GM18511 (cell line): ENCODE measurements at regions not wholly inside any gene's neighbourhood (a gene's known extent, or its start where the extent isn't known, plus 50 kb on each side); places are given as distances from the start of the nearest gene placed in this dataset.

Experiments
- ATAC-seq: cut with Tn5 transposase; IDR thresholded peaks from one replicate; pipeline ENCODE4 v1.9.1; 2021; ENCODE audit warnings: mild to moderate bottlenecking, moderate library complexity; ENCODE audit not compliant: unreplicated experiment

DNA sequence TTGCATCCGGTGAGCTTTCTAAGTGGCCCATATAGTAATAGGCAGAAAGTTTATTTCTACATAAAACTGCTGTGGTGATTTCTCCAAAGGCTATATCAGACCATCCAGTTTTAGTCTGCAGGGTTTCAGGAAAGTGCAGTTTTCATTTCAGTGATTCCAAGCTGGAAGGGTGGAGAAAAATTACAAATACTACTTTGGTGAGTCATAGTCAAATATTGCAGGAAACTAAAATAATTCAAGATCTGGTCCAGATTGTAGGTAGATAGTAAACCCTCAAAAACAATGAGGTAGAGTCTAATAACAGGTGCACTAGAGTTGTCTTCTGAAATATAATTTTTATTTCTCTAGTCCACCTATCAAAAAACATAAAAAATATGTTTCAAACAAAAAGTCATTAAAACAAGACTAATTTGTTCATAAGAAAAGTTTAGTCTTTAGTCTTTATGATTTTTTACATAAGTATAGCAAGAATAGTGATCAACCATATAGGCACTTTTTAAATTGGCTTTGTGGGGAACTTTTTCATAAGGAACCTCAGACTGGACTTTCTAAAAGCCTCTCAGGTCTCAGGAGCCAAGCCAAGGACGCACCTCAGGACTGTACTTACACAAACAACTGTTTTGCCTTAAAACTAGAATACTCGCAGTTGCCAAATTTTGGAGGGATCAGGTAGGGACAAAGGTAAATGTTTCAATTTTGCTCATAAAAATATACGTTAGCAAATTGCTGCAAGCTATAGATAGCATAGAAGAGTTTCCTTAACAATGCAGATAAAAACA is 101.8 kb upstream of the TLR3 start:
- ATAC-seq, result no peak

DNA sequence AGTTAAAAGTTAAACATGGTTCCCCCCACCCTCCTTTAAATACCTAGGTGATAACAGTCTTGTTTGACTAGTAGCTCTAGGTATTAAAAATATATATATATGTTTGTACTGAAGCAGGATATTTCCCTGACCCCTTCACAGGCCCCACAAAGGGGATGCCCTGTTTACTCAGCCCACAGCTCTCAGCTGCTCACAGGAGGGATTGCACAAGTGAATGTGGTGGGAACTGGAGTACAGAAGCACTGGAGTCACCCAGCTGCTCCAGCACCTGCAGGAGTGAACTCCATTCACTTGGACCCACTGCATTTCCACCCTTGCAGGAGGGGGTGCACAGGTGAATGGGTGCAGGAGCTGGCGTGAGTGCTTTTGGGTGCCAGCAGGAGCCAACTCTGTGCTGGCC is 99.3 kb upstream of the TLR3 start:
- ATAC-seq, result no peak

DNA sequence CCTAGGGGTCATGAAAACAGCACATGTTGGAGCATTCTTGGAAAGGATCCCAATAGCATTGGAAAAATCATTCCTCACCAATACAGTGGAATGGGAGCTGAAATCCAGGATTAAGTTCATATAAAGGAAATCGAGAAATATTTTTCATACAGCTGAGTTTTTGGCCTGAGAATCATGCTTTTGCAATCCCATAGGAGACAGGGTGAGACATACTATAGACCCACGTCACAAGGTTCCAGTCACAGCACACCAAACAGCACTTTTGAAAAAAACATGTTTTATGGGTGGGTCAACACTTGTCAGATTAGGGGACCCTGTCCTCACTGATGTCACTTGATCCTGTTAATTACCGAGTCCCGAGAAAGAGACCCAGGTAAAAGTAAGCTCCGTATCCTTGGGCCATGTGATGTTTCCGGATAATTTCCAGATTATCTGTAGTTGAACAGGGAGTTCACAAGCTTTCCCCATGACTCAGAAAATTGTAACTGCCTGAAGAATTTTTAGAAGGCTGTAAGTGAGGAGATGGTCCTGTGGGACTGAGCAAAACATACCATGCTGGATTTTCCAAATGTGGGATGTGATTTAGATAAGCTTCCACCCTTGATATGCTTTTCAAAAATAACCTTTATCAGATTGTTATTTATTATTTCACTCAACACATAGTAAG is 80.9 kb upstream of the TLR3 start:
- no peak for ATAC-seq

DNA sequence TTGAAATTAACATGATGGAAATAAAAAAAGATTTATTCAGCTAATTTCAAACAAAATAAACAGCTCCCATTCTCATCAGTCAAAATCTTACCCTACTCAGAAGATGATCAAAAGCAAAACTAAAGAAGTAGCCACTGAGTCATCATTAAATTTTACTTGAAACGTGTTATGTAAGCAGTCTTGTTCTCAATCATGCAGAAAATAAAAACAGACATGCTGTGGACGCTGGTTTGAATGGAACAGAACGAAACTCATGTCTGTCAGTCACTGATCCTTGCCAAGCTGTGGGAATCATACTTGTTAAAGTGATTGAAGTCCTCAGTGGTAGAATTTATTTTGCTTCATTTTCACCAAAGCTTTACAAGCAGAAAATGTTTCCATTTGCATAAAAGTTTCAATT is 77.2 kb upstream of the TLR3 start:
- no peak for ATAC-seq

DNA sequence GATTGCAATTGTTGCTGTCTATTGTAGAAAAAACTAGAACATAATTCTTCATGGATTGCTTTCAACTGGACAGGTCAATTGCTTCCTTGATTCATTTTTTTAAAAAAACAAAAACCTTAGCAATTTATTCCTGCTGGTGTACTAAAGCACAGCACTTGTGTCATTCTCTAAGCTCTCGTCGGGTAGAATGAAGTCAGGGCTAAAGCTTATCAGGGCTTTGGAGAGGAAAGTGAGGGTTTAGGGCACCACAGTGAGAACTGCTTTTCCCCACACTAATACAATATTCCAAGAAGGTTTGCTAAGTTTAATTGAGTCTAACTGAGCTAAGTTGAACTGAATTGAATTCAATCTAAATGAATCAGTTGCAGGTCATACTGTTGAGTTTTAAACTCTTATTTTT is 76.4 kb upstream of the TLR3 start:
- no peak for ATAC-seq

DNA sequence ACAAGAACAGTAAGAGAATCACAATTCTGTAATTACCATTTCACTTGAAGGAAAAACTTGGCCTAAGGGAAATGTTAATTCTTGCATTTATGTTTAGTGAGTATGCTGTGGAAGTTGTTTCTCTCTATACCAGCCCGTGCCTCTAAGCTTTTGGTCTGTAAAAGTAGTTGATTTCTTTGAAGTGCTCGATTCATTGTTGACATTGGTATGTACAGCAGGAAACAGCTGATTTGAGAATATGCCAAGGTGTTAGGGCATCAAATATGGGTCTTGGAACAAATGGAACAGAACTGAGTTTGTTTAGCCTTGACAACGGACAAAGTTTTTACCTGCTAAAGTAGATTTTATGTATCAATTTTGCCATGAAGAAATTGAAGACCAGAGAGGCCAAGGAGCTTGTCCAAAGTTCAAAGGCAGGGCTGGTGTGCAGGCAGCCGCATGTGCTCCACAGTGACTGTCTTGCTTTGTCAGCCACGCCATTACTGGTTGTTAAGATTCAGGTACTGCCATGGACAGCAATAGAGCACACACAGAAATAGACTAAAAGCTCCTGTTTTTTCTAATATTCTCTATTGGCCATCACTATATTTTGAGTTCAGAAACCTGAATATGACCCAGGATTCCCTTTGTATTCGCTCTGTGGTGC is 75.5 kb upstream of the TLR3 start:
- ATAC-seq, result no peak

DNA sequence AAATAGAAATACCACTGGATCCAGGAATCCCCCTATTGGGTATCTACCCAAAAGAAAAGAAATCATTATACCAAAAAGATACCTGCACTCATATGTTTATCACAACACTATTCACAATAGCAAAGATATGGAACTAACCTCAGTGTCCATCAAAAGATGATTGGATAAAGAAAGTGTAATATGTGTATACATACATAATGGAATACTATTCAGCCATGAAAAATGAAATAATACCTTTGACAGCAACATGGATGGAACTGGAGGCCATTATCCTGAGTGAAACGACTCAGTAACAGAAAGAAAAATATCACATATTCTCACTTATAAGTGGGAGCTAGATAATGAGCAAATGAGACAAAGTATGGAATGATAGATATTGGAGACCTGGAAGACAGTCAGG is 74.2 kb upstream of the TLR3 start:
- no peak for ATAC-seq

DNA sequence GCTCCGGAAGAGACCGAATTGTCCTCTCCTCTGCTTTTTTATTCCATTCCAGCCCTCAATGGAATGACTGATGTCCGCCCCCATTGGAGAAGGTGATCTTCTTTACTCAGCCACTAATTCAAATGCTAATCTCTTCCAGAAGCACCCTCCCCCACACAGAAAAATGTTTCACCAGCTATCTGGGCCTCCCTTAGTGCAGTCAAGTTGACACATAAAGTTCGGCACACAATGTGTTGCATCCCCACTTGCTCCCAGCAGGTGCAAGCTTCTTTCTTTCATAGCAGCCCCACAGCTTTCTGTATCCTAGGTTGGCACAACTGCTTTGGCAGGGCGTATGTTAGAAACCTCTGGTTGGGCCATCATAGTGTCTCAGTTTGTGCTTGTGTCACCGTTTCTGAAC is 73.3 kb upstream of the TLR3 start:
- ATAC-seq, result no peak

DNA sequence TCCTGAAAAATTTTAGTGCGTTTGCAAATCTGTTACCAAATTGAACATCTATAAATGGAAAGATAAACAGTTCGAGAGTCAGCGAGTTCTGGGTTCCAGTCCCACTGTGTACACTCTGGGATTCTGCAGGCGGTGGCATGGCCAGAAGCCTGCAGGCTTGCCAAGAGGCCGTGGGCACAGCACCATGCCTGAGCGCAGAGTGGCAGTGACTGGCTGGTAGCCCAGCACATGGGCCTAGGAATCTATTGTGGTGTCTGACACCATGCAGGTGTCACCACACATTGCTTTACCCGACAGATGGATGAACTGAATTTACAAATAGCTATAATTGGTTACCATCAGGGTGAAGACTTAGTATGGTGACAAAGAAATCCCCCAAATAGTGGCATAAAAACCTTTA is 71.7 kb upstream of the TLR3 start:
- no peak for ATAC-seq

DNA sequence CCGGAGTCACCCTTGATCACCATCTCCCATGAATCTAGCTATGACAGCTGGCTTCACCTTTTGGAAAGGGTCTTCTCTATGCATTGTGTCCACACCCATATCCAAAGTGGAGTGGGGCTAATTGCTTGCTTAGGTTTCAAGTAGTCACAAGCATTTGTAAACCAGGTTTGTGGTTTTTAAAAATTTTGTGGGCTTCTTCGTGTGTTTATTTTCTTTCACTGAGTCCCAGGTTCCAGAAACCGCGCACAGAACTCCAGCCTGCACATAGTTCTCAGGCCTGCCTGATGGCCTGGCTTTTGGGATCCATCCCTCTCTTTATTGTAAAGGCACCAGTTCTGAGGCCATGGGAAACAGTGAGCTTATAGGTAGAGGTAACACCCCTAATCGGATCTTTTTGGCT is 70.2 kb upstream of the TLR3 start:
- ATAC-seq, result no peak

DNA sequence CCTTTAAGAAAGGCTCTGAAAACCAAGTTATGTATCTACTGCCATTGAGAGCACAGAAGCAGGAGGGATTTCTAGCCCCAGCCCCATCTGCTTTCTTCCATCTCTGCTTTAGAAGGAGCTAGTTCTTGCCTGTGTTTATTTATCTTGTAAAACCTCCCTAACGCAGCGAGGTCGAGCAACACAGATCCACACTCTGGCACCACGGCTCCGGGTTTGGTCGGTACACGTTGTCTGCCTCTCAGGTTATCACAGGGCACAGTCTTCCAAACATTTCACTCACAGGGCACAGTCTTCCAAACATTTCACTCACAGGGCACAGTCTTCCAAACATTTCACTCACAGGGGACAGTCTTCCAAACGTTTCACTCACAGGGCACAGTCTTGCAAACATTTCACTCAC is 69.7 kb upstream of the TLR3 start:
- ATAC-seq, result no peak

DNA sequence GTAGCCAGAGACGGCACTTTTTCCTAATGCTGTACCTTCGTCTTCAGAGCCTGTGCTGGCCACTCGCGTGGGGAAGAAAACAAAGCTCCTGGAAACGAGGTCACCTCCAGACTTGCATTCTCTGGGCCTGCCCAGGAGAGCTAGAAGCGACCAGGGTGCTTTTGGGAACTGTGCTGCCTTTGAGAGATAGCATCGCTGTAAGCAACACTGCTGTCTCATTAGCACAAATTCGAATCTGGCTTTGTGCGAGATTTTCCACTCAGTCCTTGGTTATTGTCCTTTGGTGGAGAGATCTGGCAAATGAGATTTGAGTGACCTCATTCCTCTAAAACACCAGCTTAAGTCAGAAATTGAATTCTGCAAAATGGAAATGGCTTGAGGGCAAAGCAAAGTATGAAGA is 66.1 kb upstream of the TLR3 start:
- ATAC-seq, result no peak

DNA sequence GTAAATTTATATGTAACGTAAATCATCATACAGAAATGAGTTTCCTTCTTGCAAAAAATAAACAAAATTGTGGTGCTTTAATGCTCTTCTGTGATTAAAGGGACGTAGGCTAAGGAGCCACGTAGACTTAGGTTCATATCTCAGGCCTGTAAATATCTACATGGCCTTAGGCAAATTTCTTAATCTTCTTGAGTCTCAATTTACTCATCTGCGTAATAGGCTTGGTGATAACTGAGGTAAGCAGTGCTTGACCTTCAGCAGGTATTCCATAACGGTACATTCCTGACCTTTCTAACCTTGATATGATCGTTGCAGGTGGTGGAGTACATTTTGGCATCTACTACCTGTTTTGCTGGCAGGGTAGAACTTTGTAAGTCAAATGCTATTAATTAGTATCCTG is 65.2 kb upstream of the TLR3 start:
- ATAC-seq, result no peak

DNA sequence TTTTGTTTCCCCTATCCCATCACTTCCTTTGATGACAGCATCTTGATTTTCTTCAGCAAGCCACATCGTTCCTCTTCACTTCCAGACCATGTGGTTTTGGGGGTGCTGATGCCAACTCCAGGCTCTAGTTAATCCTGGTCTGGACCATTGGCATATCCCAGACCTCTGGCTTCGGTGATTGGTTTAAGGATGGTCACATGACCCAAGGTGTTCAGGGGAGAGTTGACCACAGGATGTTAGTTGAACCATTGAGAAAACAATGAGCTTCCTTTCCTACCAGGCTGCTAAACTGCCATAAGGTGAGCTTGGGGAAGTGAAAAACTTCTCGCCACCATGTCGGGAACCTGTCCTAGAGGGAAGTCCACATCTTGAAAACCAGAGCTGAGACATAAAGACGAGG is 60.9 kb upstream of the TLR3 start:
- no peak for ATAC-seq

DNA sequence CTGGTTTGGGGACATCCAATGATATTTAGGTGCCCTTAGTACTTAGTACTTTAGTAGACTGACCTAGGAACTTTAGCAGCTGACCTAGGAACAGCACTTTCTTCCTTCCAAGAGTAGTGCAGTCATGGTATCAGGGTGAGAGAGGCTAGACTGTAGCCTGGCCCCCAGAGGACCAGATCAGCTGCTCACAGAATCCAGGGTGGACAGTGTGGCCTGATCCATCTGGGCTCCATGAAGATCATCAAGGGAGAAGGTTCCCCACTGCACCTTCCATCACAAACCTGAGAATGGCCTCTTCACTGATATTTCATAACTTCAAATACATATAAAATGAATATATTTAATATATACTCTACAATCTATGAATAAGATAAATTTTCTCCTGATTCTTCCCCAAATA is 59.0 kb upstream of the TLR3 start:
- ATAC-seq, result no peak

DNA sequence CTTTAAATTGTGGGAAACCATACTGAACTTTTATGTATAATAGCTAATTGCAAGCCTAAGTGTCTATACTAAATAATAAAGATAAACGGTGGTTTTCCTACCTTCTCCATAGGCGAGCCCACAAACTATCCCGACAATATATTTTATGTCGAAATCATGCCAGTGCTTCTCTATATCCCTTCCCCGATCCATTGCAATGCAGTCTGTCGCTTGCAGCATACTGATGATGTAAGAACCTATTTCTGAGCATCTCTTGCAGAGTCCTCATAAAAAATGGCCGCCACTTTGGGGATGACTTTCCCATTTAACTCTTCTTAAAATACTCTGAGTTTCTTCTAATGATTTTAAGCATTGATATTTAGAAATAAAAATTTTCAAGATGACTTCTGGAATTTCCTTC is 58.1 kb upstream of the TLR3 start:
- no peak for ATAC-seq

DNA sequence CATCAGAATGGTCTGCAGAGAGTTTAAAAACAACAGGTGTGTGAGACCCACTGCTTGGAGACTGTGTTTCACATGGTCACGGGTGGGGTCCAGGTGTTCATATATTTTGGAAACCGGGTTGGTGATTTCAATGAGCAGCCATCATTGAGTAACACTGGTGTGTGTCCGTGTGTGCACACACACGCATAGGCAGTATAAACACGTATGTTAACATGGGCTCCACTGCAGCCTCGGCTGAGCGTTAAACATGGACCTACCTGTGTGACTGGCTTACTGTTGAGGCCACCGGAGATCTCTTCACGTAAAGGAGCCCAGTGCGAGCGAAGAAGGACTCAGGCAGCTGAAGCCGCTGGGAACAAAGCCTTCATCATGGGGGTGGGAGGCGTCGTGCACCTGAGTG is 56.9 kb upstream of the TLR3 start:
- ATAC-seq, result no peak

DNA sequence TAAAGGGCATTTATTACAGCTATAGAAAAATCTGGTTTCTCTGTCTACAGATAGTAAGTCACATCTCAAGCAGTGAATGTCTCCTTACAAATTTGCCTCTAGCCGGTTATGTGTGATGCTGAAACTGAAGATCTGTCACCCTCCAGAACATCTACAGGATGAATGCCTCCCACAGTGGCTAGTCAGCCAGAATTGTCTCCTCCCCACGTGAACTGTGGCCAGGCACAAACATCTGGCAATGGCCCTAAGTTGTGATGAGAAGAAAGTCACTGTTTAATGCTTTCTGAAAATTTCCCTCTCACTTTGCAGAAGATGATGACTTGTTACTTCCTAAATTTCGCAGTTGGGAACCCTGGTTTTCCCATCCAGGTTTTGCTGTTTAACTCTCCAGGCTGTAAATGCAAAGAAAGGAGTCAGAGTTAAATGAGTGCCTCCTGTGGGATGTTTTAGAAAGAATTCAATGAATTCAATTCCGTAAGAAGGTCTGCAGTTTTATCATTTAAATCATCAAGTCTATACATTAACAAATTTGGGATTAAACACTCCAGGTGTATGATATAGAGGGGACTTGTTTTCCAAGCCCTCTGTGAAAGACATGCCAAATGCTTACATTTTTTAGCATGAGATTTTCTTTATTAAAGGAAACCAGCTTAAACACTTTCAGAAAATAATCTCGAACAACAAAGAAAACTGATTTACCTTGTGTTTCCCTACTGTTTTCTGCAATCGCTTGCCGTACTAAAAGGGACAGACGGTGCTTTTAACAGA is 55.4 kb upstream of the TLR3 start:
- no peak for ATAC-seq

DNA sequence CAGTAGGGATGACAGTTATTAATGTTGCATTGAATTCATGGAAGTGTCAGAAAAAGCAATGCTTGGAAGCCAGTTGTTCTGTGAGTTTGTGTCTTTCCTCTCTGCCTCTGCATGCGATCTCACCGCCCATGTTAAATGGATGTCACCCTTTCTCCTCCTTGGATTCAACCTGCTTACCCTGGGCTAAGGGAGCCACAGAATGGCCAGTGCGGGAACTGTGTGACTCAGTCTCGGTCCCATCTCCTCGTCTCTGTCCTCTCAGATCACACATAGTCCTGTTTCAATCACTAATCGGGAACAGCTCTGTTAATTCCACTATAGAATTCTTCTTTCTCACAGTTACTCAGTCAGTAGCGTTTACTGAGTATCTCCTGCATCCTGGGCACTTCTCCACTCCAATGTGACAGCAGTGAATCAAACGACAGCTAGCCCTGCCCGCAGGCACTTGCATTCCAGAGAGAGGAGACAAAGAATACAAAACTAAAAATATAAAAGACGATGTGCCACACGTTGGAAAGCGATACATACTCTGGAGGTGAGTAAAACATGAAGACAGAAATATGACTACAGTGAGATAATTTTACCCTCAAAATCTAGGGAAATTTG is 53.6 kb upstream of the TLR3 start:
- no peak for ATAC-seq

DNA sequence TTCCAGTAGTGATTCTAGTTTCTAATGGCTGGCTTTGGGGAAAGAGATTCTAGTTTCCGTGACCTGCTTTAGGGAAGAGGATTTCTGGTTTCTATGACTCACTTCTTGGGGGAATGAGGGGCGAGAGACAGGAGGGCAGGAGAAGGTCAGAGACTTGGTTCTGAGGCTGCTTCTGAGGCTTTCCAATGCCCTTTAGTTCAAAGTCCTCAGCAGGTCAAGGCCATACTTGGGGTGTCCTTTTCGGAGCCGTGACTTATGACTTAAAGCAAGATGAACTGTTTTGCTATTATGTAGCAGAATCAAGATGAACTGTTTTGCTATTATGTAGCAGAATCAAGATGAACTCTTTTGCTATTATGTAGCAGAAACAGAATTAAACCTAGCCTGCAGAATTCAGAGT is 52.2 kb upstream of the TLR3 start:
- no peak for ATAC-seq

DNA sequence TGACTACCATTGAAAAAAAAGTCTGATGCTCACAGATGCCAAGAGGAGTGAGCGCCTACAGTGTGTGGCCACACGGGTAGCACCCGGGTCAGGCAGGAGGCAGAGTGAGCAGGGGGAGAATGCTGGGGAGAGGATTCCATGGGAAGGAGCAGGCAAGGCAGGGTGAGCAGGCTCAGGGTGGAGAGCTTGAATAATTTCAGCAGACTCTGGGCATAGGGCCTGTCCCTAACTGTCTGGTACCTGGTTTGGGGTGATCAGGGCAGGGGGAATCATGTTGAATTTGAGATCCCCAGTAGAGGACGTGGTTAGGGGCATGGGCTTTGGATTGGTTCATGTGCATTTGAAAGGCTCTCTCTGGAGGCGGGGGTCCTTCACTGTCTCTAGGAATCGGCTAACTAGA is 51.2 kb upstream of the TLR3 start:
- ATAC-seq, result no peak
